ENCODE measurements at regions not wholly inside any gene's neighbourhood (a gene's known extent, or its start where the extent isn't known, plus 50 kb on each side); places are given as distances from the start of the nearest gene placed in this dataset.

DNA sequence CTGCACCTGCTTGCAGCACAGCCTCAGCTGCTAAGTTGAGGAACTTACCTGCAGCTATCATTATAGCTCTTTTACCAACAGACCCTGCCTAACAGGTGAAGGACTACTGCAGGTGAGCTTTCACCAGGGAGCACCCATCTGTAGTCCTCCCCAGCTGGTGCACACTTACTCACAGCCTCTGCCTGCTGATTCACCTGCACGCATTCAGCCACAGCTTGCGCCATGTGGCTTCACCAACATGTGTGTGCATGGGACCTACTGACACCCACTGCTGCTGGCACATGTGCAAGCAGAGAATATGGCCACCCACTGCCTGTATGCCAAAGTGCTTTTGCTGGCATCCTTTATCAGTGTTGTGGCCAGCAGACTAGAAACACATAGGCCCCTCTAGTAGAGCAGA lies 146.7 kb upstream of the KLHL4 start:
- Mint-ChIP-seq H3K4me1 (no peaks in the 10 kb centered on the region), H3K27ac (no peak overlapping the region), H3K9me3 (peaks cover 0 to 3% of the 10 kb centered on the region in 2 donors), H3K27me3 (ENCODE audit: low read depth in 2 of 2) (no peaks in the 10 kb centered on the region), H3K4me3 (no peak overlapping the region), H3K36me3 (no peaks in the 10 kb centered on the region)
- Histone ChIP-seq H3K27me3 (ENCODE audit: control insufficient read depth, insufficient read depth, low read length) (no peaks in the 10 kb centered on the region), H3K4me1 (ENCODE audit: control insufficient read depth, insufficient read depth, low read length) (no peaks in the 10 kb centered on the region), H3K36me3 (ENCODE audit: control insufficient read depth, insufficient read depth, low read length) (no peaks in the 10 kb centered on the region), H3K27ac (ENCODE audit: low read length) (no peak overlapping the region), H3K4me3 (ENCODE audit: low read length) (no peak overlapping the region), H3K9me3 (ENCODE audit: control insufficient read depth, insufficient read depth, low read length) (no peaks in the 10 kb centered on the region)
- WGBS (ENCODE audit: insufficient coverage), result 97% methylated on average over 2 of the region's 2 CpGs
- intact Hi-C loops (cut with micrococcal nuclease), result no loop called here
- TF ChIP-seq, protein P1, sequence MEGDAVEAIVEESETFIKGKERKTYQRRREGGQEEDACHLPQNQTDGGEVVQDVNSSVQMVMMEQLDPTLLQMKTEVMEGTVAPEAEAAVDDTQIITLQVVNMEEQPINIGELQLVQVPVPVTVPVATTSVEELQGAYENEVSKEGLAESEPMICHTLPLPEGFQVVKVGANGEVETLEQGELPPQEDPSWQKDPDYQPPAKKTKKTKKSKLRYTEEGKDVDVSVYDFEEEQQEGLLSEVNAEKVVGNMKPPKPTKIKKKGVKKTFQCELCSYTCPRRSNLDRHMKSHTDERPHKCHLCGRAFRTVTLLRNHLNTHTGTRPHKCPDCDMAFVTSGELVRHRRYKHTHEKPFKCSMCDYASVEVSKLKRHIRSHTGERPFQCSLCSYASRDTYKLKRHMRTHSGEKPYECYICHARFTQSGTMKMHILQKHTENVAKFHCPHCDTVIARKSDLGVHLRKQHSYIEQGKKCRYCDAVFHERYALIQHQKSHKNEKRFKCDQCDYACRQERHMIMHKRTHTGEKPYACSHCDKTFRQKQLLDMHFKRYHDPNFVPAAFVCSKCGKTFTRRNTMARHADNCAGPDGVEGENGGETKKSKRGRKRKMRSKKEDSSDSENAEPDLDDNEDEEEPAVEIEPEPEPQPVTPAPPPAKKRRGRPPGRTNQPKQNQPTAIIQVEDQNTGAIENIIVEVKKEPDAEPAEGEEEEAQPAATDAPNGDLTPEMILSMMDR (IDR thresholded peaks at IDR 0.05), result no peak
- ATAC-seq, result no peak
- no peak for DNase-seq

DNA sequence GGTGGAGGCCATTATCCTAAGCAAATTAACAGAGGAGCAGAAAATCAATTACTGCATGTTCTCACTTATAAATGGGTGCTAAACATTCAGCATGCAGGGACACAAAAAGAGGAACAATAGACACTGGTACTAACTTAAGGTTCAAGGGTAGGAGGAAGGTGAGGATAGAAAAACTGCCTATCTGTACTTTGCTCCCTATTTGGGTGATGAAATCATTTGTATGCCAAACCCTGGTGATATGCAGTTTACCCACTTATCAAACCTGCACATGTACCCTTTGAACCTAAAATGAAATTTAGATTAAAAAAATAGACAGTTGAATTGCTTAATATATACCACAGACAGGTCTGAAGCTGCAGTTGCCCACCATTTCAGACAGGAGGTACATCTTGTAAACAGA lies 143.3 kb upstream of the KLHL4 start:
- no peaks in the 10 kb centered on the region for H3K36me3 Mint-ChIP-seq
- intact Hi-C loops (cut with micrococcal nuclease), result no loop called here
- no peak overlapping the region for H3K4me3 Mint-ChIP-seq

DNA sequence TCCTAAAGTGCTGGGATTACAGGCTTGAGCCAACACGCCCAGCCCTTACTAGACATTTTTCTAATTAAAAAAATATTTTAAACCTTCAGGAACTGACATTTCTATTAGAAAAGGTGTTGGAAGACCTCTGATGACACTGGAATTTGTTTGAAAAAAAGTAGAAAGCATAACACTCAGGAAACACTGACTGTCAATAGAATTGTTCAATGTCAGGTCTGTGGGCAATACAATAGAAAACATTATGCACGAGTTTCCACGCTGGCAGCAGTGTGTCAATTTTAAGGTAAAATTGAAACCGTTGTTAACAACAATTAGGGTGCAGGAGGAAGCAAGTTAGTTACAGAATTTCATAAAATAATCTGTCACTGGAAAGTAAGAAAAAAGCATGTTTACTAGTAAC lies 140.7 kb upstream of the KLHL4 start:
- Mint-ChIP-seq H3K27me3 (ENCODE audit: low read depth in 2 of 2) (no peaks in the 10 kb centered on the region), H3K4me1 (no peaks in the 10 kb centered on the region), H3K36me3 (no peaks in the 10 kb centered on the region), H3K4me3 (no peak overlapping the region), H3K9me3 (peaks cover 0 to 5% of the 10 kb centered on the region in 2 donors), H3K27ac (no peak overlapping the region)
- ATAC-seq (no peak), DNase-seq (no peak)
- Histone ChIP-seq H3K4me1 (ENCODE audit: control insufficient read depth, insufficient read depth, low read length) (no peaks in the 10 kb centered on the region), H3K27me3 (ENCODE audit: control insufficient read depth, insufficient read depth, low read length) (no peaks in the 10 kb centered on the region), H3K4me3 (ENCODE audit: low read length) (no peak overlapping the region), H3K27ac (ENCODE audit: low read length) (no peak overlapping the region), H3K9me3 (ENCODE audit: control insufficient read depth, insufficient read depth, low read length) (no peaks in the 10 kb centered on the region), H3K36me3 (ENCODE audit: control insufficient read depth, insufficient read depth, low read length) (no peaks in the 10 kb centered on the region)
- intact Hi-C loops (cut with micrococcal nuclease), result no loop called here
- WGBS (ENCODE audit: insufficient coverage), result 89% methylated on average over 3 of the region's 4 CpGs
- TF ChIP-seq, protein P1 (IDR thresholded peaks at IDR 0.05), result no peak

More for the DNA sequence above, 143.3 kb upstream of the KLHL4 start:
- H3K27me3 ChIP-seq (ENCODE audit: control insufficient read depth, insufficient read depth, low read length), result no peaks in the 10 kb centered on the region
- no peaks in the 10 kb centered on the region for H3K36me3 ChIP-seq (ENCODE audit: control insufficient read depth, insufficient read depth, low read length)
- H3K9me3 ChIP-seq (ENCODE audit: control insufficient read depth, insufficient read depth, low read length), result no peaks in the 10 kb centered on the region
- no peak overlapping the region for H3K27ac Mint-ChIP-seq
- no peaks in the 10 kb centered on the region for H3K4me1 ChIP-seq (ENCODE audit: control insufficient read depth, insufficient read depth, low read length)
- DNase-seq, result no peak
- no peak overlapping the region for H3K4me3 ChIP-seq (ENCODE audit: low read length)
- no peaks in the 10 kb centered on the region for H3K4me1 Mint-ChIP-seq
- ATAC-seq, result no peak
- H3K27ac ChIP-seq (ENCODE audit: low read length), result no peak overlapping the region
- H3K27me3 Mint-ChIP-seq (ENCODE audit: low read depth in 2 of 2), result no peaks in the 10 kb centered on the region
- TF ChIP-seq, protein P1 (IDR thresholded peaks at IDR 0.05), result no peak
- H3K9me3 Mint-ChIP-seq, result peaks cover 0 to 3% of the 10 kb centered on the region in 2 donors

DNA sequence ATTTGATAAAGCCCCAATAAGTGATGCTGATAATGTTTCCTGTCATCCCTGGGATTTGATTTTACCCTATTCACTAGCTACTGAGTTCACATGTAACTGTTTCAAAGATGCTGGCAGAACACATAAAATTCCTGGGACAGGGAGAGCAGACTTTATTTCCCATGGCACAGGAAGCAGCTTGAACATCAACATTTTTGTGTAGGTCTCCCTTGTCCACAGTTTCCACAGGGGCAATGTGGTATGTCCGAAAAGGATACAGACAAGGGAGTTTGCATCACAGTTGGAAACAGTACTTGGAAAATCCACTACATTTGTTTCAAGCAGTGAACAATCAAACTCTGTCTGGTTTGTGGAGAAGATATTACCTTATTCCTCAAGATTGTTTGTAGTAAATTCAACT lies 129.2 kb upstream of the KLHL4 start:
- TF ChIP-seq, protein P1 (IDR thresholded peaks at IDR 0.05), result no peak
- no peak for DNase-seq
- no peak overlapping the region for H3K4me3 ChIP-seq (ENCODE audit: low read length)
- Mint-ChIP-seq H3K27me3 (ENCODE audit: low read depth in 2 of 2) (no peaks in the 10 kb centered on the region), H3K4me1 (no peaks in the 10 kb centered on the region), H3K4me3 (no peak overlapping the region), H3K36me3 (no peaks in the 10 kb centered on the region), H3K9me3 (no peaks in the 10 kb centered on the region), H3K27ac (no peak overlapping the region)
- intact Hi-C loops (cut with micrococcal nuclease), result no loop called here
- no peak overlapping the region for H3K27ac ChIP-seq (ENCODE audit: low read length)
- no peaks in the 10 kb centered on the region for H3K9me3 ChIP-seq (ENCODE audit: control insufficient read depth, insufficient read depth, low read length)
- WGBS (ENCODE audit: insufficient coverage), result 100% methylated on average over 1 of the region's 1 CpG
- H3K4me1 ChIP-seq (ENCODE audit: control insufficient read depth, insufficient read depth, low read length), result no peaks in the 10 kb centered on the region
- no peaks in the 10 kb centered on the region for H3K36me3 ChIP-seq (ENCODE audit: control insufficient read depth, insufficient read depth, low read length)
- no peaks in the 10 kb centered on the region for H3K27me3 ChIP-seq (ENCODE audit: control insufficient read depth, insufficient read depth, low read length)
- no peak for ATAC-seq
